ENCODE measurements at regions not wholly inside any gene's neighbourhood (a gene's known extent, or its start where the extent isn't known, plus 50 kb on each side); places are given as distances from the start of the nearest gene placed in this dataset.
"Not testable (repeated sequence)": the region's sequence is repeated elsewhere in the genome, so short reads cannot be mapped to it uniquely, and the experiment has no call there.

DNA sequence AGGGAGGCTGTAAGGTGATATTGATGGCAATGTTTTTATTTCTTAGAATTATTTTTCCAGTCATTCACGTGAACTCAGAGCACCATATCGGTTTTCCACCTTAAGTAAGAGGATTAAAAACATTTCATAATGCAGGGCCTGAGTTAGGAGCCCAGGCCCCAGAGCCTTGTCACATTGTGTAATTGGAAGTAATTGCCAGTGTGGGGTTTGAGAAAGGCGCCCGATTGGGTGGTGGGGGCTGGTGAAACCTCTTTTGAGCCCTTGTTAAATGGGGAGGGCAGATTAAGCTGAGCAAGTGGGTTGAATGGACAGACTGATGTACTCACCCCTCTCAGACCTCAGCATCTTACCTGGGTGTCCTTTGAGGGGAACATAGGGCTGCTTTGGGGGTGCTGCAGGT is 116.7 kb upstream of the PITX1 start:
- ChIA-PET CTCF (no interaction called here), POLR2A (no interaction called here)
- no peak for DNase-seq (ENCODE audit: low read depth)
- no peak overlapping the region for H3K4me3 ChIP-seq (ENCODE audit: low read depth, low read length)
- no peak for TF ChIP-seq CTCF (IDR thresholded peaks at IDR 0.05; ENCODE audit: insufficient read depth, low read depth, low read length)
- H3K36me3 ChIP-seq (ENCODE audit: control insufficient read depth, insufficient read depth, low read length): no peaks in the 10 kb centered on the region
- no peaks in the 10 kb centered on the region; the same call in 1 of the 2 replicates for H3K27me3 ChIP-seq (ENCODE audit: control insufficient read depth, insufficient read depth, low read length)

DNA sequence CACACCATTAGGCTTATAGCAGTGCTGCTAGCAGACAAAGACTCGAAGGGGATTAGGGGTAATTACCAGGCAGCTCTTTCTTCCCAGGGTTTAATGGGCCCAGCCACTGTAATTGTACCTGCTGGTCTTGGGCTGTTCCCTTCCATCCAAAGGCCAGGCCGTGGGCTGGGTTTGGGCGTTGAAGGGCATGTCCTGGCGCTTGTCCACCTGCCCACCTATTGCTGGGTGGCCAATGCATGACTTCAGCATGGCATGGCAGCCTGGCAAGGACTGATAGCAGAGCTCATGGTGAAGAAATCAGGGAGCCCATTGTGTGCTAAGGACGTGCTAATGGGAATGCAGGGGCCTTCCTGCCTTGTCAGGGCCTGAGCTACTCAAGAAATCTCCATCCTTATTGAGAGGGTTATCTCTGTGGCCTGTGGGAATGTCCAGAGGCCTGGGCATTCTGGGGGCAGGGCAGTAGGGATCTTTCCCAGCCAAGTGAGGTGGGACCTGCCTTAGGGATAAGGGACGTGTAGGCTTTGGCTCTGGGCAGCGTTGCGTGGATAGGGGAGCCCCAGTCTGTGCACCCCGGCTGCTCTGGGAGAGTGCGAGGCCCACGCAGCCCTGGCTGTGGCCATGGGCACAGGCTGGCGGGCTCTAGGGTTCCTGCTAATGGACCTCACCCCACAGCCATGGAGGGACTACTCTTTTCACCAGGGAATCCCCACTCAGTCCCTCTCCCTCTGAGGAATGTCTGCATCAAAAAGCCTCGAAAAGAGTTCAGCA is 116.1 kb upstream of the PITX1 start:
- CTCF ChIA-PET: no interaction called here
- Histone ChIP-seq H3K27me3 (ENCODE audit: control insufficient read depth, insufficient read depth, low read length) (no peaks in the 10 kb centered on the region; the same call in 1 of the 2 replicates), H3K4me3 (ENCODE audit: low read depth, low read length) (no peak overlapping the region), H3K36me3 (ENCODE audit: control insufficient read depth, insufficient read depth, low read length) (no peaks in the 10 kb centered on the region)
- no peak for DNase-seq (ENCODE audit: low read depth)
- POLR2A ChIA-PET: no interaction called here
- TF ChIP-seq CTCF (IDR thresholded peaks at IDR 0.05; ENCODE audit: insufficient read depth, low read depth, low read length): no peak

- CTCF ChIA-PET: no interaction called here
- POLR2A ChIA-PET: no interaction called here
- Histone ChIP-seq H3K27me3 (ENCODE audit: control insufficient read depth, insufficient read depth, low read length) (no peaks in the 10 kb centered on the region; the same call in 1 of the 2 replicates), H3K36me3 (ENCODE audit: control insufficient read depth, insufficient read depth, low read length) (no peaks in the 10 kb centered on the region), H3K4me3 (ENCODE audit: low read depth, low read length) (no peak overlapping the region)
- TF ChIP-seq CTCF (IDR thresholded peaks at IDR 0.05; ENCODE audit: insufficient read depth, low read depth, low read length): no peak
- no peak for DNase-seq (ENCODE audit: low read depth)
Measured at GRCh38 chr5:135149229-135149955, 115.4 kb upstream of the PITX1 start.

- no peaks in the 10 kb centered on the region for H3K36me3 ChIP-seq (ENCODE audit: control insufficient read depth, insufficient read depth, low read length)
- POLR2A ChIA-PET: no interaction called here
- TF ChIP-seq CTCF (IDR thresholded peaks at IDR 0.05; ENCODE audit: insufficient read depth, low read depth, low read length): no peak
- H3K4me3 ChIP-seq (ENCODE audit: low read depth, low read length): no peak overlapping the region
- no peak for DNase-seq (ENCODE audit: low read depth)
- CTCF ChIA-PET: interaction anchor here (0.7 kb wide), 1 partner anchor 12 kb away, joined by 3 read pairs; no protein-coding TSS in a partner anchor
- H3K27me3 ChIP-seq (ENCODE audit: control insufficient read depth, insufficient read depth, low read length): no peaks in the 10 kb centered on the region; the same call in 1 of the 2 replicates
Measured at GRCh38 chr5:135147294-135148090, 113.5 kb upstream of the PITX1 start.

DNA sequence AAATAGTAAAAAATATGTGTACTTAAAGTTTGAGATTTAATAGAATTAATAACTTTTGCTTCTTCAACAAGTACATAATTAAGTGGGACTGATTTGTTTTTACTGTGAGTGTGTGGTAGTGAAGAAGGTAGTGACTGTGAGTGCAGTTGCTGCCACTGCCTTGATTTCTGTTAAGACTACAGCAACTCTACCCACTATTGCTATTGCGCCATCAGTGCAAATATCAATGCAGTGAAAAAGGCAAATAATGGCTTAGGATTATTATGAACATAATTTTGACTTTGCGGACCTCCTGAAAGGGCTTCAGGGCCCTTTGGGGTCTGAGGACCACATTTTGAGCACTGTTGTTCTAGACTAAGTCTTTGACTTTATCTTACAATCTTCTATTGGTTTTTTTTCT is 112.0 kb upstream of the PITX1 start:
- H3K4me3 ChIP-seq (ENCODE audit: low read depth, low read length): no peak overlapping the region
- DNase-seq (ENCODE audit: low read depth): no peak
- no peak for TF ChIP-seq CTCF (IDR thresholded peaks at IDR 0.05; ENCODE audit: insufficient read depth, low read depth, low read length)
- ChIA-PET CTCF (interaction anchor here (0.6 kb wide), 1 partner anchor 452 kb away, joined by 3 read pairs; no protein-coding TSS in a partner anchor), POLR2A (no interaction called here)
- no peaks in the 10 kb centered on the region for H3K27me3 ChIP-seq (ENCODE audit: control insufficient read depth, insufficient read depth, low read length)
- H3K36me3 ChIP-seq (ENCODE audit: control insufficient read depth, insufficient read depth, low read length): no peaks in the 10 kb centered on the region

DNA sequence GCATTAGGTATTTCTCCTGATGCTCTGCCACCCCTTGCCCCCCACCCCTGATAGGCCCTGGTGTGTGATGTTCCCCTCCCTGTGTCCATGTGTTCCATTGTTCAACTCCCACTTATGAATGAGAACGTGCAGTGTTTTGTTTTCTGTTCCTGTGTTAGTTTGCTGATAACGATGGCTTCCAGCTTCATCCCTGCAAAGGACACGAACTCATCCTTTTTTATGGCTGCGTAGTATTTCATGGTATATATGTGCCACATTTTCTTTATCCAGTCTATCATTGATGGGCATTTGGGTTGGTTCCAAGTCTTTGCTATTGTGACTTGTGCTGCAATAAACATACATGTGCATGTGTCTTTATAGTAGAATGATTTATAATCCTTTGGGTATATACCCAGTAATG is 109.7 kb upstream of the PITX1 start:
- CTCF ChIA-PET: interaction anchor here (1.3 kb wide), 1 partner anchor 10 kb away, joined by 3 read pairs; no protein-coding TSS in a partner anchor

More for the DNA sequence above, 109.7 kb upstream of the PITX1 start:
- POLR2A ChIA-PET; DNase-seq (ENCODE audit: low read depth); H3K36me3 ChIP-seq (ENCODE audit: control insufficient read depth, insufficient read depth, low read length); H3K27me3 ChIP-seq (ENCODE audit: control insufficient read depth, insufficient read depth, low read length); H3K4me3 ChIP-seq (ENCODE audit: low read depth, low read length): not testable (repeated sequence)

All from BJ (cell line).